H1 (cell line): ENCODE measurements at regions not wholly inside any gene's neighbourhood (a gene's known extent, or its start where the extent isn't known, plus 50 kb on each side); places are given as distances from the start of the nearest gene placed in this dataset.

Source experiments
- ATF2 ChIP-seq: IDR thresholded peaks from 2 replicates; pipeline ENCODE4 v1.6.1; 2012; ENCODE audit warnings: low read length, inconsistent platforms
- ATF3 ChIP-seq: IDR thresholded peaks from 2 replicates; pipeline ENCODE4 v1.6.1; 2011; ENCODE audit warnings: low read depth, mild to moderate bottlenecking, low read length; ENCODE audit not compliant: insufficient read depth
- CBX5 ChIP-seq: fragments of 300-800, 300-1000 bp; sonication (generic); IDR thresholded peaks from 2 replicates; pipeline ENCODE4 v1.7.1; 2016; ENCODE audit warnings: antibody characterized with exemption, low read length, low read depth
- SRF ChIP-seq: IDR thresholded peaks from 2 replicates; pipeline ENCODE4 v1.6.1; 2011; ENCODE audit warnings: mild to moderate bottlenecking, low read depth, low read length, moderate library complexity

- TF ChIP-seq ATF2: no peak
- no peak for TF ChIP-seq SRF
- no peak for TF ChIP-seq CBX5
- TF ChIP-seq ATF3: no peak
Measured at GRCh38 chr9:87786876-87787275, 61.0 kb downstream of the CTSL start (continued).
